ENCODE measurements at regions not wholly inside any gene's neighbourhood (a gene's known extent, or its start where the extent isn't known, plus 50 kb on each side); places are given as distances from the start of the nearest gene placed in this dataset.

- FAIRE-seq = no peak
- no peak overlapping the region for H3K9ac ChIP-seq (replicated peaks; ENCODE audit: extremely low read depth, insufficient read depth, low read length)
Measured at GRCh38 chr3:1723726-1724125, 374.9 kb upstream of the CNTN4 start.

More at GRCh38 chr3:1723726-1724125, 374.9 kb upstream of the CNTN4 start:
- H3K9me1 ChIP-seq (replicated peaks; ENCODE audit: control insufficient read depth, extremely low read depth, insufficient read depth, low read length) = no peaks in the 10 kb centered on the region
- H3K36me3 ChIP-seq (ENCODE audit: control insufficient read depth in 2 of 2, extremely low read depth in 1 of 2, insufficient read depth in 2 of 2, low read length in 2 of 2) = no peaks in the 10 kb centered on the region
- H3K4me2 ChIP-seq (ENCODE audit: insufficient read depth, low read length) = no peak overlapping the region
- ChIA-PET POLR2A (no interaction called here), CTCF (no interaction called here)
- H3K9me3 ChIP-seq (replicated peaks; ENCODE audit: control insufficient read depth, insufficient read depth, low read length) = peaks cover 2% of the 10 kb centered on the region
- H4K20me1 ChIP-seq (replicated peaks; ENCODE audit: control insufficient read depth, extremely low read depth, insufficient read depth, low read length) = no peaks in the 10 kb centered on the region
- intact Hi-C loops (cut with micrococcal nuclease) = no loop called here
- no peak for DNase-seq (ENCODE audit: low read depth, low spot score)
- BruUV-seq (replicated peaks) = no TSS peak
- no peak overlapping the region for H3K27ac ChIP-seq (ENCODE audit: insufficient read depth, low read depth, low read length)
- no peak overlapping the region for H3K4me3 ChIP-seq (replicated peaks in 1 of 3; ENCODE audit: insufficient read depth in 1 of 3, low read depth in 1 of 3, low read length in 3 of 3)
- no peaks in the 10 kb centered on the region for H3K4me1 ChIP-seq (ENCODE audit: control insufficient read depth, extremely low read depth, insufficient read depth, low read length)
- H2AFZ ChIP-seq (ENCODE audit: low read depth, low read length) = no peak overlapping the region
- TF ChIP-seq MAX (IDR thresholded peaks at IDR 0.05; ENCODE audit: insufficient read depth, insufficient read length) = no peak
- no peak for TF ChIP-seq POLR2AphosphoS5 (IDR thresholded peaks at IDR 0.05; ENCODE audit: insufficient read depth, low read depth, low read length)
- TF ChIP-seq CTCF (IDR thresholded peaks at IDR 0.05; ENCODE audit: extremely low read depth in 1 of 2, insufficient read depth in 1 of 2, low read depth in 1 of 2, low read length in 2 of 2) = no peak
- no peak for TF ChIP-seq MYC (IDR thresholded peaks at IDR 0.05; ENCODE audit: low read depth, low read length)
- TF ChIP-seq JUN (IDR thresholded peaks at IDR 0.05; ENCODE audit: borderline replicate concordance, insufficient read depth, insufficient read length, low read depth) = no peak
- no peak for TF ChIP-seq GATA2 (IDR thresholded peaks at IDR 0.05; ENCODE audit: insufficient read depth, insufficient read length, low read depth, low read length)
- TF ChIP-seq FOS (IDR thresholded peaks at IDR 0.05; ENCODE audit: borderline replicate concordance, insufficient read depth, low read length) = no peak
- no peak for TF ChIP-seq EZH2 (IDR thresholded peaks at IDR 0.05; ENCODE audit: borderline replicate concordance, low read depth, low read length, severe bottlenecking)
- TF ChIP-seq POLR2A (IDR thresholded peaks at IDR 0.05; ENCODE audit: low read depth, low read length) = no peak
- H3K79me2 ChIP-seq (ENCODE audit: control insufficient read depth, insufficient read depth, low read length) = no peaks in the 10 kb centered on the region
- no peaks in the 10 kb centered on the region for H3K27me3 ChIP-seq (ENCODE audit: control insufficient read depth in 2 of 2, insufficient read depth in 2 of 2, low read length in 2 of 2)
- dilution Hi-C loops (cut with MboI; ENCODE audit: extremely low pct_ligation_motif_present, low sequenced_read_pairs) = no loop called here
